AG04449 (cell line): ENCODE measurements at regions not wholly inside any gene's neighbourhood (a gene's known extent, or its start where the extent isn't known, plus 50 kb on each side); places are given as distances from the start of the nearest gene placed in this dataset.

Experiments used
- CTCF ChIA-PET: fragments of 350-600 bp; formaldehyde crosslinking; extraction: SDS; loops from one replicate; lab custom pipeline; 2021; ENCODE audit warnings: antibody characterized with exemption; lab: Yijun Ruan, JAX
- POLR2A ChIA-PET: fragments of 400-600, 350-600 bp; formaldehyde crosslinking; extraction: SDS; loops from one replicate; lab custom pipeline; 2020; ENCODE audit warnings: antibody characterized with exemption, inconsistent platforms; lab: Yijun Ruan, JAX
- DNase-seq: peaks from one replicate; pipeline ENCODE4 v3.0.0-alpha.2; 2010; ENCODE audit warnings: low read depth, low spot score
- H3K4me3 ChIP-seq: 2 replicates; pipeline ENCODE4 v1.5.1; 2011; ENCODE audit warnings: low read depth, mild to moderate bottlenecking, control low read depth, low read length
- TF ChIP-seq, protein P1 (sequence below): IDR thresholded peaks from one replicate; pipeline ENCODE4 v1.5.1; 2011; ENCODE audit warnings: mild to moderate bottlenecking, moderate library complexity, low read length, control low read depth, inconsistent platforms; ENCODE audit not compliant: insufficient read depth; ENCODE audit errors: missing control alignments

DNA sequence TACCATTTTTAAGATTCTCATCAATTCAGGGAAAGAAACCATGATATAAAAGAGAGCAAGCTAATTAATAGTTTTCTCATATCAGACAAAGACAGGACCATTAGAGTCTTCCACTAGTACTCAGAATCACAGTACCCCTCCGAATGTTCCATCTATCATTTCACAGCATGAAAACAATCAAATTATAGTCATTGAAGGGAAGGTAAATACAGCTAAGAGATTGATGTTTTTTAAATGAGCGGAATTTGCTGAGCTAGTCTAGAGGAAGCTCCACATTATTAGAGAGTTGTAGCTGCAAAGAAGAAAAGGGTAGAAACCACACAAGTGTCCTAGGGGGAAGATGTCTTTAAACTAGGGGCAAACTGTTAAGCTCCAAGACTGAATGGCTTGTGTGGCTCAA lies 808.9 kb downstream of the CDH11 start:
- TF ChIP-seq, protein P1, sequence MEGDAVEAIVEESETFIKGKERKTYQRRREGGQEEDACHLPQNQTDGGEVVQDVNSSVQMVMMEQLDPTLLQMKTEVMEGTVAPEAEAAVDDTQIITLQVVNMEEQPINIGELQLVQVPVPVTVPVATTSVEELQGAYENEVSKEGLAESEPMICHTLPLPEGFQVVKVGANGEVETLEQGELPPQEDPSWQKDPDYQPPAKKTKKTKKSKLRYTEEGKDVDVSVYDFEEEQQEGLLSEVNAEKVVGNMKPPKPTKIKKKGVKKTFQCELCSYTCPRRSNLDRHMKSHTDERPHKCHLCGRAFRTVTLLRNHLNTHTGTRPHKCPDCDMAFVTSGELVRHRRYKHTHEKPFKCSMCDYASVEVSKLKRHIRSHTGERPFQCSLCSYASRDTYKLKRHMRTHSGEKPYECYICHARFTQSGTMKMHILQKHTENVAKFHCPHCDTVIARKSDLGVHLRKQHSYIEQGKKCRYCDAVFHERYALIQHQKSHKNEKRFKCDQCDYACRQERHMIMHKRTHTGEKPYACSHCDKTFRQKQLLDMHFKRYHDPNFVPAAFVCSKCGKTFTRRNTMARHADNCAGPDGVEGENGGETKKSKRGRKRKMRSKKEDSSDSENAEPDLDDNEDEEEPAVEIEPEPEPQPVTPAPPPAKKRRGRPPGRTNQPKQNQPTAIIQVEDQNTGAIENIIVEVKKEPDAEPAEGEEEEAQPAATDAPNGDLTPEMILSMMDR: no peak
- DNase-seq: no peak
- ChIA-PET POLR2A (no interaction called here), CTCF (interaction anchor here (0.6 kb wide), 1 partner anchor 1841 kb away, joined by 3 read pairs; no protein-coding TSS in a partner anchor)
- H3K4me3 ChIP-seq: no peak overlapping the region

DNA sequence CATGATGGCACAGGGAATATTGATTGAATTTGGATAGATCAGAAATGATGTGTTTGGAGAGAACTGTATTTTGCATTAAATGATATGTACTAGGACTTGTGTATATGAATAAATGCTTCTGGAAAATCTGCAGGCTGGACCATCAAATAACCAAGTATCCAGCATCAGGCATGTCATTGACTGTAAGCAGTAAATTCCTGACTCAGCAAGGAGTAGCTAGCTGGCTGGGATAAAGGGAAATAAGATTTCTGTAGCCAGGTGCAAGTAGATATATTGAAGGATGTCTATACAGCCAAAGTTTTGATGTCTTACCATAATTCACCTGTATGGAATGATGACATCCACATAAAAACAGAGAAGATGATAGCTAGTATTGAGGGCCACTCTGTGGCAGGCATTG lies 809.6 kb downstream of the CDH11 start:
- TF ChIP-seq, protein P1: no peak

DNA sequence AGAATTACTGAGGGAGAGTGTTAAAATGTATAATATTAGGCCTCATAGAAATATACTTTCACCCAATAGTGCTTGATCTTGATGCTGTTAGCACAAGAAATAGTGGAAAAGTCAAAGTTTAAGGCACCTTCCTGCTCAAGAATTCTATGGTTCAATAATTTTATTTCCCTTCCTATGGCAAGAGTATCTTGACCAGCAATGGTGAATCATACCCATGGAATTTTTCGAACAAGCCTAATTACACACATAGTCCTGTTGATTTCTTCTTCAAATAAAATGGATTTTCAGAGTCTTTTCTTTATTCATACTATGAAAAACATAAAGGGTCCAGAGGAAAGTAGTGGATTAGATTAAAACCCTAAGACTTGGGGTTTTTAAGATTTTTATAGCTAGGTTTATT lies 810.6 kb downstream of the CDH11 start:
- POLR2A ChIA-PET: no interaction called here
- DNase-seq: no peak
- H3K4me3 ChIP-seq: no peak overlapping the region
- TF ChIP-seq, protein P1: no peak
- CTCF ChIA-PET: no interaction called here

More for the DNA sequence above, 809.6 kb downstream of the CDH11 start:
- ChIA-PET POLR2A (no interaction called here), CTCF (interaction anchor here (0.6 kb wide), 1 partner anchor 1842 kb away, joined by 3 read pairs; no protein-coding TSS in a partner anchor)
- no peak for DNase-seq
- no peak overlapping the region for H3K4me3 ChIP-seq

DNA sequence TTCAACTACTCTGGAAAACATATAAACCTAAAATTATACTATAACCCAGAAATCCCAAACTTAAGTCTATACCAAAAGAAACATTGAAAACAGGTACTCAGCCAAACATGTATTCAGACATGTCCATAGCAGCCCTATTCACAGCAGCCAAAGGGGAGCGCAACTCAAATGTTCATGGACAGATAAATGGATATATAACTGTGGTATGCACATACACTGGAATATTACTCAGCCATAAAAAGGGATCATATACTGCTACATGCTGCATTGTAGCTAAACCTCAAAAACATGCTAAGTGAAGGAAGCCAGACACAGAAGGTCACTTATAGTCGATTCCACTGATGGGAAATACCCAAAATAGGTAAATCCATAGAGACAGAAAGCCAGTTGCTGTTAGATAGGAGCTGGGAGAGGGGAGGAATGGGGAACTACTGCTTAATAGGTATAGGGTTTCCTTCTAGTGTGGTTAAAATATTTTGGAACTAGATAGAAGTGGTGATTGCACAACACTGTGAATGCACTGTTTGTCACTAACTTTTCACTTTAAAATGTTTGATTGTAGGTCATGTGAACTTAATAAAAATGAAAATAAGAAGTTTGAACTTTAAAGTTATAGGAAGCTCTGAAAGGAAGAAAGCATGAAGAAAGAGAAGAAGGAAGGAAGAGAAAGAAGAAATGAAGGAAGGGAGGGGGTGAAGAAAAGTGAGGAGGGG lies 812.3 kb downstream of the CDH11 start:
- TF ChIP-seq, protein P1: no peak
- no peak for DNase-seq
- H3K4me3 ChIP-seq: no peak overlapping the region
- ChIA-PET CTCF (no interaction called here), POLR2A (no interaction called here)

DNA sequence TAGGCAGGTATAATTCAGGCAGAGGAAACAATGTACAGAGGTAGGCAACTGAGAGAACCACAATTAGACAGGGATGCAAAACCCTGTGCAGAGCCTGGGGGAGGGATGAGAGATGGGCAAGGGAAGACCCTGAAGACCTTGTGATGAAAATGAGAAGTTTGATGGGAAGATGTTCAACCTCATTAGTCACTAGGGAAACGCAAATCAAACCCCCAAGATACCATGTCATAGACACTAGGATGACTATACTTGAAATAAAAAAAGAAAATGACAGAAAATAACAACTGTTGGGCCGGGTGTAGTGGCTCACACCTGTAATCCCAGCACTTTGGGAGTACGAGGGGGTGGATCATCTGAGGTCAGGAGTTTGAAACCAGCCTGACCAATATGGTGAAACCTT lies 813.1 kb downstream of the CDH11 start:
- no peak for DNase-seq
- H3K4me3 ChIP-seq: no peak overlapping the region
- TF ChIP-seq, protein P1: no peak
- POLR2A ChIA-PET: no interaction called here
- CTCF ChIA-PET: no interaction called here

DNA sequence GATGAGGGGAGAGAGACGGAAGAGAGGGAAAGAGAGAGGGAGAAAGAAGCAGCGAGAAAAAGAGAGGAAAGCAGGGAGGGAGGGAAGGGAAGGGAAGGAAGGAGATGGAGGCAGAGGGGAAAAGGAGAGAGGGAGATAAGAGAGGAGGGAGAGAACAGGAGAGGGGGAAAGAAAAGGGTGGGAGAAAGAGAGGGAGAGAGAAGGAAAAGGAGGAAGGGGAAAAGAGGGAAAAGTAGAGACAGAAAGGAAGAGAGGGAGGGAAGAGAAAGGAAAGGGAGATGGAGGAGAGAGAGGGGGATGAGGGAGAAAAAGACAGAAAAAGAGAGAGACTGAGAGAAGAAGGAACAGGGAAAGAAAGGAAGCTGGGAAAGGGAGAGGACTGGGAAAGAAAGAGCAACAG lies 814.4 kb downstream of the CDH11 start:
- TF ChIP-seq, protein P1: no peak
- H3K4me3 ChIP-seq: no peak overlapping the region
- POLR2A ChIA-PET: no interaction called here
- no peak for DNase-seq
- CTCF ChIA-PET: no interaction called here
